HG03460 (cell line): ENCODE measurements at regions not wholly inside any gene's neighbourhood (a gene's known extent, or its start where the extent isn't known, plus 50 kb on each side); places are given as distances from the start of the nearest gene placed in this dataset.

ENCODE experiments used
- ATAC-seq: cut with Tn5 transposase; IDR thresholded peaks from one replicate; pipeline ENCODE4 v1.9.1; 2021; ENCODE audit not compliant: unreplicated experiment

DNA sequence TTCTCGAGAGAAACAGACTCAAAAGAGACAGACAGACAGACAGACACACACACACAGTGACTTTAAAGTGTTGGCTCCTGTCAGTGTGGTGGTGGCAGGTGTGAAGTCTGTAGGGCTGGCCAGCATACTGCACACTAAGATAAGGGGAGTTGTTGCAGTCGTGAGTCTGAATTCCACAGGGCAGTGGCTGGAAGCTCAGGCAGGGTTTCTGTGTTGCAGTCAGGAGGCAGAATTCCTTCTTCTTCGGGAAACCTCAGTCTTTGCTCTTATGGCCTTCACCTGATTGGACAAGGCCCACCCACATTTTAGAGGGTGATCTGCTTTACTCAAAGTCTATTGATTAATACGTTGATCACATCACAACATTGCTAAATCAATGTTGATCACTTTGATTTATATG lies 478.4 kb upstream of the HS6ST1 start:
- no peak for ATAC-seq

GRCh38 chr2:128797533-128797932 lies 478.9 kb upstream of the HS6ST1 start:
- ATAC-seq, result no peak

GRCh38 chr2:128797937-128798336 lies 479.3 kb upstream of the HS6ST1 start:
- ATAC-seq, result no peak

- ATAC-seq, result no peak
Observed at GRCh38 chr2:128798502-128799283, 480.0 kb upstream of the HS6ST1 start.

- ATAC-seq, result no peak
Observed at GRCh38 chr2:128799284-128799552, 480.6 kb upstream of the HS6ST1 start.

GRCh38 chr2:128799730-128800129 lies 481.1 kb upstream of the HS6ST1 start:
- ATAC-seq, result no peak

DNA sequence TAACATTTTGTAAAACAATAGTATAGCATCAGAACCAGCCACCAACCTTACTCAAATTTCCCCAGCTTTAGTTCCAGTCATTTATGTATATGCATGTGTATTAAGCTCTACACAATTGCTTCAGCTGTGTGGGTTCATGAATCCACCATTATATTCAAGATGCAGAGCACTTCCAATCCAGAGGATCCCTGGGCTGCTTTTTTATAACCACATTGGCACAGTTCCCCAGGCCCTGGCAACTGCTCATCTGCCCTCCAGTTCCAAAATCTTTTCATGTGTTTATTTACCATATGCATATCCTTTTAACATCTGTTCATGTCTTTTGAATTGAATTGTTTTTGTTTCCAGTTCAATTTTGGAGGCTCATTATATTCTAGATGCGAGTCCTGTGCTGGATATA lies 482.9 kb upstream of the HS6ST1 start:
- no peak for ATAC-seq

GRCh38 chr2:128803222-128803621 lies 484.6 kb upstream of the HS6ST1 start:
- ATAC-seq, result no peak

- no peak for ATAC-seq
Observed at GRCh38 chr2:128805237-128805636, 486.6 kb upstream of the HS6ST1 start.

DNA sequence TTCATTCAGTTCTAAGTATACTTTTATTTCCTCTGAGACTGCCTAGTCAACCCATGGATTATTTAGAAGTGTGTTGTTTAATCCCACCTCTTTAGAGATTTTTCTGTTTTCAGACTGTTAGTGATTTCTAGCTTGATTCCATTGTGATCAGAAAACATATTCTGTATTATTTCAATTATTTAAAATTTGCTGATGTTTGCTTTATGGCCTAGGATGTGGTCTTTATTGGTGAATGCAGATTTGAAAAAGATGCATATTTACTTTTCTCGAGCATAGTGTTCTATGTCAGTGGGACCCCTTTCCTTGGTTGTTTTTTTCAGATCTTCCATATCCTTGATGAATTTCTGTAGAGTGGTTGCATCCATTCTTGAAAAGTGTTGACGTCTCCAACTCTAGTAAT lies 487.2 kb upstream of the HS6ST1 start:
- ATAC-seq, result no peak

GRCh38 chr2:128807317-128807716 lies 488.6 kb upstream of the HS6ST1 start:
- no peak for ATAC-seq

DNA sequence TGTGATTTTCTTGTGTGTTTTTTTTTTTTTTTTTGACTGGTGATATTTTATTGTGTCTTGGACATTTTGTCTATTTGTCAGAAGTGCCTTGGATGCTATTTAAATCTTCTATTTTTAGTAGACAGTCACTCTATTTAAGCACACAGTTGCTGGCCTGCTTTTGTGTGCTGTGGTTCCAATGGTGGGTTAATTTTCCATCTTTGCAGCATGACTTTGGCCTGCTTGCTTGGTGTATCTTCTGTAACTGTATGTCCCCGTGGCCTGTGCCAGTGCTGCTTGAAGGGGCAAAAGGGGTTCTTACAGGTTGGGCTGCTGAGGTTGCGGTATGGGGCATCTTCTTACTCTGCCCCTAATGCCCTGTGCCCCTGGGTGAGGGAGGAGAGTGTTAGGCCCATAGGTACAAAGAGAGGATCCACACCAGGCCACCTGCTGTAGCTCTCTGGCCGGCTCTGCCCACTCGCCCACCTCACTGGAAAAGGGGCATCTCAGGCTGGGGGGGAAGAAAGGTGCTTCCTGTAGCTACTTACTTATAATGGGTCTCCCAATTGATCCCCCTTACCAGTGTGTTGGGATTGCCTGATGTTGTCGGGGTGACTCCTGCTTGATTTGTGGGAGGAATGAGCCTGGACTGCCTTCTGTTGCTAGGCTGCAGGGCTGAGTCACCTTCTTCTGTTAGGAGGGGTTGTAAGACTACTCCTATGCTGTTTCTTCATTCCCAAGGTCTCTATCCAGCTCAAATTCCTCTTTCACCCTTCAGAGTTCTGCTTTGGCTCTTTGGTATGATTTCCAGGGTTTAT lies 490.0 kb upstream of the HS6ST1 start:
- ATAC-seq, result no peak

DNA sequence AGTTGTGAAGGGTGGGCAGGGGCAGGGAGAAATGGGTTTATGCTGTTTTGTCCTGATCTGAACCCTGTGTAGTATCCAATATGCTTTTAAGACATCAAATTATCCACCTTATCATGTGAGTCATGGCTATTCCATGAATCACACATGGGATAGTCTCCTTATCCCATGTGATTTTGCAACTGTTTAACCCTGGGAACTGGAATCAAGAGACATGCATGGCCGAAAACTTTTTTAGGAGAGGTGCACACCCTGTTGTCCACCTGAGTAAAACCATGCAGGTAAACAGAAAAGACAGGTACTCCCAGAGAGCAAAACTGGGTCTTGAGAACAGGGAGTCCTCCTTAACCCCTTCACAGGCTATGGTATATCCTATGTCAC lies 490.6 kb upstream of the HS6ST1 start:
- ATAC-seq, result no peak

DNA sequence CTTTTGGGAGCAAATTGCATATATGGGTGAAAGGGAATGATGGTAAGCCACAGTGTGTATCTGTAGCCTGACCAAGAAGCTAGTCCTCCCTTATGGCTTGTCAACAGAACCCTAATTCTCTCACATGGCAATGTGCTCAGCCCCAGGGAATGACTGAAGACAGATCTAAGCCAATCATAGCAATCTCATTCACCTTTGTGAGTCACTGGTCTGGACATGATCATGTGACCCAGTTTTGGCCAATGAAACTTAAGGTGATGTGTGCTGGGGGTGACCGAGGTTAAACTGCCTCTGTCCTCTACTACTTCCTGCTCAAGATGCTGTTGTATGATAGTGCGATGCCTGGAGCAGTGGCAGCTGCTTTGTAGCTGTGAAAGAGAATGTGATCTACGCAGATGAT lies 491.2 kb upstream of the HS6ST1 start:
- no peak for ATAC-seq

DNA sequence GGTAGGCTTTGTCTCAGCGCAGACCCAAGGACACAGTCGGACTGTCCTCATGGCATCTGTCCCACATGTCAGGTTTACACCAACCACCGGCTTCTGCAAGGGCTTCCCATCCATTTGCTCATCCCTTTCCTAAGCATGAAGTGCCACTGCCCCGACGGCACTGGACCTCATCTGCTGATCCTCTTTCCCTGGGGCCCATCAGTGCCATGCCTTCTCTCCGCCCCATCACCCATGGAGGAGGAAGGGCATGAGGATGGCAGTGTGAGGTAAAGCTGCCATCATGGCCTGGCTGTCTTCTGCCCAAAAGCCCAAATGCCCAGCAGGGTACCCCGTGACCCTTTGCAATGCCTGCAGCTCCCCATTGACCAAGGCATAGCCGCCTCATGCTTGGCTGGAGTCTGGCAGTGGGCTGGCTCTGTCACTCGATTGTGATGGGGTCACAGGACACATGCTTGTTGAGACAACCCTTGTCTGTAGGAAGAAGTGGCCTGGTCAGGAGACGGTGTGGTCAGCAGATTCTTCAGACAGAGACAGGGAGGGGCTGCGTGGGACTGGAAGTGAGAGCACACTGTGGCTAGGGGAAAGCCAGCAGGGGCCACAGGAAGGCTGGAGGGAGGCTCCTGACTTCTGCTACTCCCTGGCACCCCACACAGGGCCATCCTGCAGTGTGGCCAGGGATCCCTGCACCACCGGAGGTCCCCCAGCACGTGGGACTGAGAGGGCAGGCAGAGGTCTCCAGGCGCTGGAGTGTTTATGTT lies 493.7 kb upstream of the HS6ST1 start:
- no peak for ATAC-seq

DNA sequence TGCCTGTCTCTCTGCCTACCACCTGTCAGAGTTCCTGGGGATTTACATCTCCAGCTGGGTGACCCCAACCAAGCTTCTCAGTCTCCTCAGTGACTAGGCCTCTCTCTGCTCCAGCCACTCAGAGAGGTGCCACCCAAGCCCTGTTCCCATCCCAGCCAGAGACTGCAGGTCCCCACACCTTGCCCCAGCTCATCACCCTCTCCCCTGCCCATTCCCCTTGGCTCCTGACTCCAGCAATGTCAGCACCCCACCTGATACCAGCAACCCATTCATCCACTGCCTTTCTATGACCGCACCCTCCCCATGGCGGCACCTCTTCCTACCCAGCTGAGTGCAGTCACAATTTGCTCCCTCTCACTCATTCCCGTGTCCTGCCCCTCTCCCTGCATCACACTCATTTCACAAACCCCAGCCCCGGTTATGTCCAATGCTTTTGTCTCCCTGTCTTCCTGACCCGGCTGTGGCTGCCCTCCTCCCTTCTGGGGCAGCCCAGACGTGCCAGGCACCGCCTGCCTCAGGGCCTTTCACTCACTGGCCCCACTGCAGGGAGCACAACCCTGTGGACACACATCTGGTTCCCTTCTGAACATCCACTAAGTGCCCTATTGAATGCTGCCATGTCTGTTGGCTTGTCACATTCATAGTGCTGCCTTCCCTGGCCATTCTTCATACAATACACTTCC lies 494.8 kb upstream of the HS6ST1 start:
- ATAC-seq, result no peak

DNA sequence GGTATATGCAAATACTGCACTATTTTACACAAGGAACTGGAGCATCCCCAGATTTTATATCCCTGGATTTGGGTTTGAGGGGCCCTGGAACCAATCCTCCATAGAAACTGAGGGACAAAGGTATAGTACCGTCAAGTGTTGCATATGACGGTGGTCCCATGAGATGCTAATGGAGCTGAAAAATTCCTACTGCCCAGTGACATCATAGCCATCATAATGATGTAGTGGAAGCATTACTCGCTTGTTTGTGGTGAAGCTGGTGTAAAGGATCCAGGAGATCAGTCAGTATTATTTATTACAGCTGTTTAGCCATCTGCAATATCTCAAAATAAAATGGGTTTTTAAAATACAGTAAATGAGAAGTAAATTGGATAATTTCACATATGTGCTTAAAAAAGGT lies 496.6 kb upstream of the HS6ST1 start:
- ATAC-seq, result no peak

DNA sequence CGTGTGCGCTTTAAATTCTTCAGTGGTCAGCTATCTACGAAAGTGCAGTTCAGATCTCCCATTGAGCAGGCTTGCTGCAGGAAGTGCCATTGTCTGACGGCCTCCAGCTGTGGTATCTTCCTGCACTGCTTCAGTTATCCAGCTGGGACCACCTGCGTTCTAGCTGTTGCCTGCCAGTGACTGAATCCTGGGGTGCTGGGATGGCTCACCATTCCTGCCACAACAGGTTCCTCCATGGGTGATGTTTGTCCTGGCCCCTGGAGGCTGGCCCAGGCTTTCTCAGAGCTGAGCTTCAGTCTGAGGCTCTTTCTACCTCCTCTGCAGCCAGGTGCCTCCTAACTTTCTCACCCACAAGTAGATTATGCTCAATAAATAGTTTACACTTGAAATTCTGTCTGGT lies 498.5 kb upstream of the HS6ST1 start:
- ATAC-seq, result no peak

DNA sequence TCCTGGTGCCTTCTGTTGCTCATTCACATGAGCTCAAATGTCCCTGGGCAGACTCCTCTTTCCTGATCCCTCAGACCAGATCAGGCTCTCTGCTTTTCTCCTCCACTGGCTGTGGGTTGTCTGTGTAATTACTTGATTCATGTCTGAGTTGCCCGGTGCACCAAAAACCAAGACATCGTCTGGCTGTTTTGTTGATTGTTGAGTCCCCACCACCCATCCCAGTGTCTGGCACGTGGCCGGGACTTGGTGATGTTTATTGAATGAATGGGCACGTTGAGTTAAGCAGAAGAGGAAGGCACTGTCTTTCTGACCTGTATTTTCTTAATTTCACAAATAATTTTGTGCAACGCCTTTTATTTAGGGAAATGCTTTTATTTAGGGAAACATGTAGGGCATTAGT lies 499.1 kb upstream of the HS6ST1 start:
- ATAC-seq, result no peak

DNA sequence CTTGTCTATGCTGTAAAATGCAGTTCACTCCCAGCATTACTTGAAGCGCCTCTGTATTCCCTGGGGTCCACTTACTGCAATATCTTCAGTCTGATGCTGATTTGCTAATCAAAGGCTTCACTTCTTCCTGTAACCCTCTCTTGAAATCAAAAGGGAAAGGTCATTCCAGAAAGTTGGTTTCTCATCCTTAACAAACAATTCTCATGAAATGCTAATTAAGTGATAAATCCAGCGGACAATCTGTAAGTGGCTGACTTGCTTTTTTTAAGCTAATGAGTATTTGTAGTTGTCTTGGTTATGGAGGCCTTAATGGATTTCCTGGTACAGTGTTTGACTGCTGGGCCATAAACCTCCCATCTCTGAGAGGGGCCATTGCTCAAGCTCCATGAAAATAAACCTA lies 499.6 kb upstream of the HS6ST1 start:
- no peak for ATAC-seq

DNA sequence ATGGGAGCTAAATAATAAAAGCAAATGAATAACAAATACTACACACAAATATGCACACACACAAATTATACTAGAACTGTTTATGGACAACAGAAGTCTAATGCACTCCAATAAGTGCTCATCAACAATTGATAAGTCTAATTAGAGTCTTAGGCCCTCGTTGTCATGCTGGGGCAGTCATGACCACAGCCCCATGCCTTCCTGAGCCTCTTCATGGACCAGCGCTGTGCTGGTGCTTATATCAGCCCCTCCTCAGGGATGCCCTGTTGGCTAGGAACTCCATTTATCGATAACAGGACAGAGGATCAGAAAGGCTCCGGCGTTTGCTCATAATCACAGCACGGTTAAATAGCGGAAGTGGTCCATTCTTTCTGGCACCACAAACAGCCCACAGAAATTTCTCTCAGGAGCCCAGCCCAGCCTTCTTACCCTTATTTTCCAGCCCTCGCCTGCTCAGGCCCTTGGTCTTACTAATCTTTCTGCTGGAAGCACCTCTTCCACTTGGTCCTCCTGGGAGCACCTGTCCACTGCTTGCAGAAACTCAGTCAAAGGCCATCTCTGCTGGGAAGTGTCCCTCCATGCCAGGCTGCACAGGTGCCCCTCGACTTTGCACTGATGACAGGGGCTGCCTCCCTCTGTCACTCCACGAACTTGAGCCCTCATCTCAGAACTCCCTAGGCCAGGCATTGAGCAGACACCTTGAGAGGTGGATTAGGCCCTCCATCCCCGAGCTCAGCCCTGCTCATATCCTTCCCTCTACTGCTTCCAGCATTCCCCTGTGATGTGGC lies 500.2 kb upstream of the HS6ST1 start:
- no peak for ATAC-seq
